ENCODE measurements at regions not wholly inside any gene's neighbourhood (a gene's known extent, or its start where the extent isn't known, plus 50 kb on each side); places are given as distances from the start of the nearest gene placed in this dataset.

DNA sequence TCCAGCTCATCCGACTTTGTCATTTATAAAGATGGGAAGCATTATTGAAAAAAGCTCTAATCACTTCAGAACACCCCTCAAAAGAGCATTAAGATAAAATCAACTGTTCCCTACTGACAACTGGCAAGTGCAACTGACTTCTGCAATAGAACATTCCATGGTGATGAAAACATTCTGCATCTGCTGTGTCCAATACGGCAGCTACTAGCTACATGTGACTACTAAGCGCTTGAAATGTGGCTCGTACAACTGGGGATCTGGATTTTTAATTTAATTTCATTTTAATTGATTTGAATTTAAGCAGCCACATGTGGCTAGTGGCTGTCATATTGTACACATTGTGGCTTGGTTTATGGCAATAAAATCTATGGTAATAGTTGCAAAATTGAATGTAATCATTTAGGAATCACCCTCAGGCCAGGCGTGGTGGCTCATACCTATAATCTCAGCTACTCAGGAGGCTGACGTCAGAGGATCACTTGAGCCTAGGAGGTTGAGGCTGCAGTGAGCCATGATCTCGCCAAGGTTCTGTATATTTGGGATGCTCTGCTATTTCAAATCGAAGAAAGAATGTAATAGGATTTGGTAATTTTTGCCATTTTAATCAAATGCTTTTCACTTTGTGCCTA lies 390.3 kb downstream of the GABRB3 start:
- TF ChIP-seq, protein P1, sequence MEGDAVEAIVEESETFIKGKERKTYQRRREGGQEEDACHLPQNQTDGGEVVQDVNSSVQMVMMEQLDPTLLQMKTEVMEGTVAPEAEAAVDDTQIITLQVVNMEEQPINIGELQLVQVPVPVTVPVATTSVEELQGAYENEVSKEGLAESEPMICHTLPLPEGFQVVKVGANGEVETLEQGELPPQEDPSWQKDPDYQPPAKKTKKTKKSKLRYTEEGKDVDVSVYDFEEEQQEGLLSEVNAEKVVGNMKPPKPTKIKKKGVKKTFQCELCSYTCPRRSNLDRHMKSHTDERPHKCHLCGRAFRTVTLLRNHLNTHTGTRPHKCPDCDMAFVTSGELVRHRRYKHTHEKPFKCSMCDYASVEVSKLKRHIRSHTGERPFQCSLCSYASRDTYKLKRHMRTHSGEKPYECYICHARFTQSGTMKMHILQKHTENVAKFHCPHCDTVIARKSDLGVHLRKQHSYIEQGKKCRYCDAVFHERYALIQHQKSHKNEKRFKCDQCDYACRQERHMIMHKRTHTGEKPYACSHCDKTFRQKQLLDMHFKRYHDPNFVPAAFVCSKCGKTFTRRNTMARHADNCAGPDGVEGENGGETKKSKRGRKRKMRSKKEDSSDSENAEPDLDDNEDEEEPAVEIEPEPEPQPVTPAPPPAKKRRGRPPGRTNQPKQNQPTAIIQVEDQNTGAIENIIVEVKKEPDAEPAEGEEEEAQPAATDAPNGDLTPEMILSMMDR (conservative IDR thresholded peaks at IDR 0.05) = no peak
- no peak for TF ChIP-seq EZH2 (IDR thresholded peaks at IDR 0.05; ENCODE audit: low read depth)

Measured in PC-9 (cell line).